ENCODE measurements at regions not wholly inside any gene's neighbourhood (a gene's known extent, or its start where the extent isn't known, plus 50 kb on each side); places are given as distances from the start of the nearest gene placed in this dataset.

DNA sequence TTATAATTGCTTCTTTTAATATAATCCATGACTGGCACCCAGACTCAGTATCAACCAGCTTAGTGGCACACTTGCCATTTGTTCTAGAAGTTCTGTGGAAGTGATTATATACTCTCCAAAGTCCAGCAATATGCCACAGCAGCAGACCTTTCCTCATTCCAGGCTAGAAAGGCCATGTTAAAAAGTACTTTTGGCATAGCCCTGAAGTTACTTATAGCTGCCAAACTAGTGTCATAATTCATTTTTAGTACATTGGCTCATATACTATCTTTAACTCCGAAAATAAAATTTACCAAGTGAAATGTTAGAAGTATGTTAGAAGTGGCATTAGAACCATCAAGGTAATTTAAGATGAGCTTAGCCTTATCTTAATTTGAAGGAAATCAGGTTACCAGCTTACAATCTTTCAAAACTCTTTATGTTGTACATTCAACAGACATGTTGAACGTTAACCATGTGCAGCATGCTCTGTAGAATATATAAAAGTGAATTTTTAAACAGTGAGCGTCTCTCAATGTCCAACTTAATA, 714.2 kb upstream of the LCORL start:
- TF ChIP-seq, protein P1, sequence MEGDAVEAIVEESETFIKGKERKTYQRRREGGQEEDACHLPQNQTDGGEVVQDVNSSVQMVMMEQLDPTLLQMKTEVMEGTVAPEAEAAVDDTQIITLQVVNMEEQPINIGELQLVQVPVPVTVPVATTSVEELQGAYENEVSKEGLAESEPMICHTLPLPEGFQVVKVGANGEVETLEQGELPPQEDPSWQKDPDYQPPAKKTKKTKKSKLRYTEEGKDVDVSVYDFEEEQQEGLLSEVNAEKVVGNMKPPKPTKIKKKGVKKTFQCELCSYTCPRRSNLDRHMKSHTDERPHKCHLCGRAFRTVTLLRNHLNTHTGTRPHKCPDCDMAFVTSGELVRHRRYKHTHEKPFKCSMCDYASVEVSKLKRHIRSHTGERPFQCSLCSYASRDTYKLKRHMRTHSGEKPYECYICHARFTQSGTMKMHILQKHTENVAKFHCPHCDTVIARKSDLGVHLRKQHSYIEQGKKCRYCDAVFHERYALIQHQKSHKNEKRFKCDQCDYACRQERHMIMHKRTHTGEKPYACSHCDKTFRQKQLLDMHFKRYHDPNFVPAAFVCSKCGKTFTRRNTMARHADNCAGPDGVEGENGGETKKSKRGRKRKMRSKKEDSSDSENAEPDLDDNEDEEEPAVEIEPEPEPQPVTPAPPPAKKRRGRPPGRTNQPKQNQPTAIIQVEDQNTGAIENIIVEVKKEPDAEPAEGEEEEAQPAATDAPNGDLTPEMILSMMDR (IDR thresholded peaks at IDR 0.05; ENCODE audit: low read depth, low read length): no peak

DNA sequence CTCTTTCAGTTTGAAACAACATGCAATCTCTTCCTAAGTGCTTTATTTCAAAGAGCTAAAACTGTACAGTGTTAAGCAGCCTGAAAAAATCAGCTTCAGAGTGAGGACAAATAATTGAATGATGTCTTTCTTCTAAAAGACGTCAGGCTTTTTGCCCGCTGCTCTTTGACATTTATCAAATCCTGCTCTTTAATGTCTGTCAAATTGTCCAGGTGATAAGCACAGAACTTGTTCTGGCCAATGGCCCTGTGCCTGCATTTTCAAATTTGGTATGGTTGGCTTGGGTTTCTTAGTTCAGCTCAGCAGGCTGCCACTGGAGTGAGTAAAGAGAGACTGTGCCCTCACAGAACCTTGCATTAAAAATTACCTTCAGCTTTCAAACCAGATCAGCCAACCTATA, 712.9 kb upstream of the LCORL start:
- TF ChIP-seq, protein P1 (IDR thresholded peaks at IDR 0.05; ENCODE audit: low read depth, low read length): no peak
- DNase-seq (ENCODE audit: extremely low read depth, low read depth): no peak

More for the DNA sequence above, 714.2 kb upstream of the LCORL start:
- no peak for DNase-seq (ENCODE audit: extremely low read depth, low read depth)

DNA sequence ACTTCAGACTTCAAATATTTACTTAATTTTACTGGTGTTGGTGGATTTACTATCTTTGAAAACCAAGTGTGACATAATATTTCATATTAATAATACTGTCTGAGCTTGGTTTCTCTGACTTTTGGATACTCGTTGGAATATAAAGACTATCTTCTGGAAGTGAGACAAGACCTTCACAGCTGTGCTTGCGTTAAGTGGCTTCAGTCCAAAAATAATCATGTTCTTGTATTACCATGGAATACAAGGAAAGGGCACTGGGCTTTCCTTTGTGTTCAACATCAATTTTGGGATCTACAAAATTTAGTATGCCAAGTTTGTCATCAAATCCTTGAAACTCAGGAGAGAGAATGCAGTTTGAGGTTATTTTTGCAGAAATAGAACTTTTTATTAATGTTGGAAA, 712.4 kb upstream of the LCORL start:
- TF ChIP-seq, protein P1 (IDR thresholded peaks at IDR 0.05; ENCODE audit: low read depth, low read length): no peak
- DNase-seq (ENCODE audit: extremely low read depth, low read depth): no peak

DNA sequence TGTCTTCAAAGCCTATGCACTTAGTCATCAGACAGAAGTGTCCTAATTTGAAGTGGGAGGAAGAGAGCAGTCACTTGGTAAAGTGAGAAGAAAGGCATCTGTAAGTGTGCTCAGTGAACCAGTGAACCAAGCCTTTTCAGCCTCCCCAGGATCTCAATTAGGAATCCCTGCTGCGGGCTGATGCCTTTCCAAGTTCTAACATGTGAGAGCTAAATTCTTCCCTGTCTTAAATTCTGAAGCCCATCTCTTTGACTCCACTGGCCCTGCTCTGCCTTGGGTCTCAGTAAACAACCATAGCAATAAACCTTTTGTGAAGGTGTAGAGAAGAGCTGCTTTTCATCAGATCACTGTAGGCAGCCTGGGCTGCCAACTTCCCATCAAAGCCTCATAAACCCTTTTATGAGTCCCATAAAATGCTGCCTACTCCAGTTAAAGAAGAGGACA, 701.2 kb upstream of the LCORL start:
- TF ChIP-seq, protein P1 (IDR thresholded peaks at IDR 0.05; ENCODE audit: low read depth, low read length): no peak
- DNase-seq (ENCODE audit: extremely low read depth, low read depth): no peak

DNA sequence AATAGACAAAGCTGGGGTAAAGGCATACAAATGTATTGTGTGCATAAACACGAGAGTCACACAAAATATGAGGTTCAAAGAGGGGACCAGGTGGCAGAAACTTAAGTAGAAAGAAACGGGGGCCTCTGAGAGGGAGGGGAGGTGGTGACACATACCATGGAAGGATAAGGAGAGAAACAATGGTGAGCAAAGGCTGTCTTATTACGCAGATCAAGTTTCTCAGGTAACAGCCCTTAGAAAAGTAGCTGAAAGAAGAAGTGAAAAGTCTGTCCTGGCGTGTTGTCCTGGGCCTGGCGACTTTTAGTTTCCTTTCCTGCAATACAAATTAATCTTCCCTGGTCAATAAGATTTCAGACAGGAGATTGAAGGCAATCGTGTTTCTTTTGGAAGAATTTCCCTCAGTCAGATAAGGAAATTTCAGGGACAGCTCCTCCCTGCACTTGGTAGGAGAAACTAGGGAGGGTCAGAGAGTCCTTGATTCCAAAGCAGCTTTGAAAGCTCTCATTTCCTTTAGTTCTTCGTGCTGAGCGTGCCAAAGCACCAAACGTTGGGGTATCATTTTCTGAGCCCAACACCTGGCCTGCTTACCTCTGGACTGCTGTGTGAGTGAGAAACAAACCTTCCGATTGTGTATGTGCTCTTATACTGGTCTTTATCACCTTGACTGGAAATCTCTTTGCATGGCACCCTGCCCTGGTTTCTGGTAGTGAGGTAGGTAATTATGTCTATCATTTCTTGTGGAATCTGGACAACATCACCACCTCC, 676.7 kb upstream of the LCORL start:
- TF ChIP-seq, protein P1 (IDR thresholded peaks at IDR 0.05; ENCODE audit: low read depth, low read length): no peak
- no peak for DNase-seq (ENCODE audit: extremely low read depth, low read depth)

DNA sequence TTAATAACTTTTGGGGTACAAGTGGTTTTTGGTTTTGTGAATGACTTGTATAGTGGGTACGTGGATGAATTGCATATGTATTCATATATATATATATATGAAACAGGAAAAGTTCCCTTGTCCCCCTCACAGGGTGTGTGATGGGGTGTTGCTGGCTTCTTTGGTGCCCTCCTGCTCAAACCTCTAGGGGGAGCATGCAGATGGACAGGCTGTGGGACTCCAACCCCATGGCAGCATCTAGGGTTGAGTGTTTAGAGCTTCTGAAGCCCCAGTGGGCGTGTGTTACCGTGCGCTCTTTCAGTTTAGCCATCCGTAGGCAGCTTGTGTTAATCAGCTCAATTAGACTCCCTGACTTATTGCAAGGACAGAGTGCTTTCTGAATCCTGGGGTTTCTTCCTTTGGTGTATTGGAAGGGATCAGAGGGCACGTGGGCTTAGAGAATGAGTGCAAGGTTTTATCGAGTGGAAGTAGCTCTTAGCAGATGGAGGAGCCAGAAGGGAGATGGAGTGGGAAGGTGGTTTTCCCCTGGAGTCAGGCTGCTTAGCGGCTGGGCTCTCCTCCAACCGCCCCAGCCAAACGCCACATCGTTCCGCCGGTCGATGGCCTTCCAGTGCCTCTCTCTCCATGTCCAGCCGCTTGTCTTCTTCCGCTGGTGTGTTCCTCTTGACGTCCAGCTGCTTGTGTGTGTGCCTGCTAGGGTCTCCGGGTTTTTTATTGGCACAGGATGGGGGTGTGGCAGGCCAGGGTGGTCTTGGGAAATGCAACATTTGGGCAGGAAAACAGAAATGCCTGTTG, 674.4 kb upstream of the LCORL start:
- no peak for DNase-seq (ENCODE audit: extremely low read depth, low read depth)
- TF ChIP-seq, protein P1 (IDR thresholded peaks at IDR 0.05; ENCODE audit: low read depth, low read length): no peak

All from AG09319 (cell line).